HCT116 (cell line): ENCODE measurements at regions not wholly inside any gene's neighbourhood (a gene's known extent, or its start where the extent isn't known, plus 50 kb on each side); places are given as distances from the start of the nearest gene placed in this dataset.

ENCODE experiments used
- ATAC-seq: fragments of 200-7000 bp; cut with Tn5 transposase; 2 replicates; pipeline ENCODE4 v1.9.1; 2020; ENCODE audit warnings: mild to moderate bottlenecking, moderate library complexity
- BruUV-seq: library from RNA; stranded (reverse); fragments of 400-500 nt; replicated peaks from 2 replicates; lab custom pipeline; 2021; lab: Mats Ljungman, UMichigan
- CTCF ChIA-PET: fragments of 300-600 bp; sonication (Branson Sonifier 250); formaldehyde crosslinking; loops from one replicate; lab custom pipeline; 2021; ENCODE audit warnings: antibody characterized with exemption; lab: Charles Lee
- POLR2A ChIA-PET: fragments of 300-600, 350-600 bp; sonication (Branson Sonifier 250); formaldehyde crosslinking; loops from one replicate; lab custom pipeline; 2021; ENCODE audit warnings: antibody characterized with exemption; lab: Charles Lee
- RAD21 ChIA-PET, 2 experiments: fragments of 300-600 bp; sonication (Branson Sonifier 250); formaldehyde crosslinking; loops; one replicate each; lab custom pipeline; 2023; ENCODE audit warnings: low total read pairs in 2 of 2; ENCODE audit not compliant: uncharacterized antibody in 2 of 2, unreplicated experiment in 2 of 2, low non-redundant PET in 1 of 2; lab: Charles Lee
- DNase-seq: peaks from one replicate; pipeline ENCODE4 v3.0.0-alpha.2; 2010; ENCODE audit warnings: low read depth, low spot score
- H2AFZ ChIP-seq: fragments of 200-600 bp; shearing (Covaris generic), sonication (generic); 2 replicates; pipeline ENCODE4 v1.6.1; 2017; ENCODE audit warnings: low read depth, mixed run types, mixed read lengths, antibody characterized with exemption, low read length; ENCODE audit not compliant: poor library complexity, severe bottlenecking
- H3K27ac ChIP-seq: 2 replicates; pipeline ENCODE4 v1.5.1; 2012; ENCODE audit warnings: low read depth, low read length
- H3K27me3 ChIP-seq: fragments of 200-600 bp; sonication (generic); 2 replicates; pipeline ENCODE4 v1.6.1; 2016; ENCODE audit warnings: mixed run types, low read length, mixed read lengths; ENCODE audit not compliant: insufficient read depth
- H3K36me3 ChIP-seq, 2 experiments: fragments of 200-500 bp in 1 of 2; fragments of 200-600 bp in 1 of 2; sonication (Bioruptor generic) in 1 of 2; sonication (generic) in 1 of 2; 2 replicates each; pipeline versions ENCODE4 v1.5.1 to v1.6.1; 2014 to 2016; ENCODE audit warnings: low read length in 2 of 2, inconsistent platforms in 1 of 2, mixed read lengths in 1 of 2, mixed run types in 1 of 2; ENCODE audit not compliant: insufficient read depth in 2 of 2, control insufficient read depth in 1 of 2
- H3K4me1 ChIP-seq, 2 experiments: fragments of 200-600 bp in 1 of 2; sonication (generic) in 1 of 2; 2 replicates each; pipeline versions ENCODE4 v1.5.1 to v1.6.1; 2012 to 2017; ENCODE audit warnings: low read length in 2 of 2, inconsistent platforms in 1 of 2, mild to moderate bottlenecking in 1 of 2, mixed read lengths in 1 of 2, mixed run types in 1 of 2, moderate library complexity in 1 of 2; ENCODE audit not compliant: insufficient read depth in 2 of 2, control insufficient read depth in 1 of 2
- H3K4me2 ChIP-seq: fragments of 200-600 bp; sonication (generic); 2 replicates; pipeline ENCODE4 v1.6.1; 2017; ENCODE audit warnings: mixed run types, low read length, mixed read lengths
- H3K4me3 ChIP-seq, 2 experiments: fragments of 200-600 bp in 1 of 2; sonication (generic) in 1 of 2; replicated peaks in 1 of 2; 2 replicates each; pipeline ENCODE4 v1.5.1; 2011 to 2016; ENCODE audit warnings: low read length in 2 of 2, control low read depth in 1 of 2, low read depth in 1 of 2, mild to moderate bottlenecking in 1 of 2, mixed read lengths in 1 of 2, mixed run types in 1 of 2
- H3K79me2 ChIP-seq: fragments of 200-600 bp; sonication (generic); 2 replicates; pipeline ENCODE4 v1.6.1; 2017; ENCODE audit warnings: mild to moderate bottlenecking, mixed run types, low read length, moderate library complexity, mixed read lengths; ENCODE audit not compliant: insufficient read depth
- H3K9ac ChIP-seq: fragments of 200-600 bp; sonication (generic); 2 replicates; pipeline ENCODE4 v1.6.1; 2016; ENCODE audit warnings: low read length, mixed read lengths
- H3K9me2 ChIP-seq: fragments of 200-600 bp; sonication (generic), shearing (Covaris generic); 2 replicates; pipeline ENCODE4 v1.6.1; 2017; ENCODE audit warnings: mixed run types, mild to moderate bottlenecking, moderate library complexity; ENCODE audit not compliant: insufficient read depth
- H3K9me3 ChIP-seq, 2 experiments: fragments of 200-500 bp in 1 of 2; fragments of 200-600 bp in 1 of 2; sonication (Bioruptor generic) in 1 of 2; sonication (generic) in 1 of 2; 2 replicates each; pipeline ENCODE4 v1.6.1; 2014 to 2017; ENCODE audit warnings: low read length in 2 of 2, mixed read lengths in 2 of 2, inconsistent platforms in 1 of 2, low read depth in 1 of 2, mild to moderate bottlenecking in 1 of 2, mixed run types in 1 of 2, moderate library complexity in 1 of 2; ENCODE audit not compliant: control insufficient read depth in 1 of 2, insufficient read depth in 1 of 2
- H4K20me1 ChIP-seq: fragments of 200-600 bp; sonication (generic), shearing (Covaris generic); 2 replicates; pipeline ENCODE4 v1.6.1; 2017; ENCODE audit warnings: mixed run types, mild to moderate bottlenecking, moderate library complexity; ENCODE audit not compliant: insufficient read depth
- ATF3 ChIP-seq: IDR thresholded peaks from 2 replicates; pipeline ENCODE4 v1.6.1; 2012
- CBX3 ChIP-seq: IDR thresholded peaks from 2 replicates; pipeline ENCODE4 v1.6.1; 2012; ENCODE audit warnings: low read depth
- CEBPB ChIP-seq: IDR thresholded peaks from 2 replicates; pipeline ENCODE4 v1.6.1; 2012; ENCODE audit warnings: low read depth
- EZH2phosphoT487 ChIP-seq: fragments of 200-600 bp; IDR thresholded peaks from 2 replicates; pipeline ENCODE4 v1.6.1; 2018; ENCODE audit warnings: antibody characterized with exemption, borderline replicate concordance
- FOSL1 ChIP-seq: IDR thresholded peaks from 2 replicates; pipeline ENCODE4 v1.6.1; 2012; ENCODE audit warnings: low read depth
- JUND ChIP-seq: IDR thresholded peaks from 2 replicates; pipeline ENCODE4 v1.6.1; 2012
- MAX ChIP-seq: IDR thresholded peaks from 2 replicates; pipeline ENCODE4 v1.6.1; 2012
- RAD21 ChIP-seq: IDR thresholded peaks from 2 replicates; pipeline ENCODE4 v1.6.1; 2012; ENCODE audit warnings: low read depth, mild to moderate bottlenecking
- SIN3A ChIP-seq: IDR thresholded peaks from 2 replicates; pipeline ENCODE4 v1.6.1; 2012; ENCODE audit warnings: low read depth
- SRF ChIP-seq: IDR thresholded peaks from 2 replicates; pipeline ENCODE4 v1.6.1; 2012; ENCODE audit warnings: low read depth
- TCF7L2 ChIP-seq: IDR thresholded peaks from 2 replicates; pipeline ENCODE4 v1.7.0; 2011; ENCODE audit warnings: borderline replicate concordance, inconsistent platforms; ENCODE audit not compliant: insufficient read depth, insufficient read length; ENCODE audit errors: extremely low read depth
- YY1 ChIP-seq: IDR thresholded peaks from 2 replicates; pipeline ENCODE4 v1.6.1; 2011; ENCODE audit warnings: low read length, low read depth, moderate library complexity, mild to moderate bottlenecking; ENCODE audit not compliant: insufficient replicate concordance; ENCODE audit errors: extremely low read depth
- ZNF274 ChIP-seq: fragments of 200-500 bp; sonication (Bioruptor generic); IDR thresholded peaks from 2 replicates; pipeline ENCODE4 v1.6.1; 2014; ENCODE audit warnings: mild to moderate bottlenecking, low read depth, low read length, inconsistent platforms
- intact Hi-C: fragments of 100-400 bp; cut with micrococcal nuclease; formaldehyde crosslinking; loops from 2 replicates; pipeline ENCODE4 v1.10.0; 2022

GRCh38 chr12:28909291-28909690 lies 239.8 kb upstream of the FAR2 start:
- no peaks in the 10 kb centered on the region for H3K4me1 ChIP-seq
- ATAC-seq (no peak), DNase-seq (no peak)
- intact Hi-C loops, result no loop called here
- H3K79me2 ChIP-seq, result no peaks in the 10 kb centered on the region
- H4K20me1 ChIP-seq, result no peaks in the 10 kb centered on the region
- H3K27ac ChIP-seq, result no peak overlapping the region
- H3K4me3 ChIP-seq, result no peak overlapping the region
- POLR2A ChIA-PET, result no interaction called here
- H2AFZ ChIP-seq, result no peak overlapping the region
- no peak for TF ChIP-seq CEBPB
- no peak for TF ChIP-seq RAD21
- no peak for TF ChIP-seq SIN3A
- TF ChIP-seq YY1, result no peak
- no peak for TF ChIP-seq ATF3
- TF ChIP-seq EZH2phosphoT487, result no peak
- no peak for TF ChIP-seq JUND
- no peak for TF ChIP-seq TCF7L2
- no peak for TF ChIP-seq CBX3
- TF ChIP-seq FOSL1, result no peak
- no peak for TF ChIP-seq MAX
- TF ChIP-seq ZNF274, result no peak
- no peak for TF ChIP-seq SRF
- H3K4me2 ChIP-seq, result no peak overlapping the region
- CTCF ChIA-PET, result no interaction called here
- no TSS peak for BruUV-seq
- H3K9me2 ChIP-seq, result no peaks in the 10 kb centered on the region
- H3K36me3 ChIP-seq, result no peaks in the 10 kb centered on the region
- RAD21 ChIA-PET, result no interaction called here
- no peaks in the 10 kb centered on the region; a peak in 2 of 4 replicates for H3K9me3 ChIP-seq
- no peaks in the 10 kb centered on the region for H3K27me3 ChIP-seq
- H3K9ac ChIP-seq, result no peak overlapping the region
